ENCODE measurements at regions not wholly inside any gene's neighbourhood (a gene's known extent, or its start where the extent isn't known, plus 50 kb on each side); places are given as distances from the start of the nearest gene placed in this dataset.

DNA sequence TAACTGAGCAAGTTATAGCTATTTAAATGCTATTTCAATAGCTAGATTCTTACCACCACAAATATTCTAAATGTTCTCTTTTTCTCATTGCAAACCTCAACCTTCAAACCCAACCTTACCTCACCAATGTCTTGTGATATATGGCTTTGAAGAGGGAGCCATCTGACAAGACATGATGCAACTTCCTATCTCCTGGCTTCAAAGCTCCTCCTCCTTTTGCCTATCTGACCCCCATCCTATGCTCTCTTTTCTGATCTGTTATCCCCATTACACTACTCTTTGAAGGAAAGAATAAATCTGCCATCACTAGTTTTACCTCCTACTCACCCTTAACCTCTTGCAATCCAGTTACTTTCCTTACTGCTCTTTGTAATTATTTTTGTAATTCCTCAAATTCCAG, 235.6 kb upstream of the ZSWIM2 start:
- TF ChIP-seq, protein P1, sequence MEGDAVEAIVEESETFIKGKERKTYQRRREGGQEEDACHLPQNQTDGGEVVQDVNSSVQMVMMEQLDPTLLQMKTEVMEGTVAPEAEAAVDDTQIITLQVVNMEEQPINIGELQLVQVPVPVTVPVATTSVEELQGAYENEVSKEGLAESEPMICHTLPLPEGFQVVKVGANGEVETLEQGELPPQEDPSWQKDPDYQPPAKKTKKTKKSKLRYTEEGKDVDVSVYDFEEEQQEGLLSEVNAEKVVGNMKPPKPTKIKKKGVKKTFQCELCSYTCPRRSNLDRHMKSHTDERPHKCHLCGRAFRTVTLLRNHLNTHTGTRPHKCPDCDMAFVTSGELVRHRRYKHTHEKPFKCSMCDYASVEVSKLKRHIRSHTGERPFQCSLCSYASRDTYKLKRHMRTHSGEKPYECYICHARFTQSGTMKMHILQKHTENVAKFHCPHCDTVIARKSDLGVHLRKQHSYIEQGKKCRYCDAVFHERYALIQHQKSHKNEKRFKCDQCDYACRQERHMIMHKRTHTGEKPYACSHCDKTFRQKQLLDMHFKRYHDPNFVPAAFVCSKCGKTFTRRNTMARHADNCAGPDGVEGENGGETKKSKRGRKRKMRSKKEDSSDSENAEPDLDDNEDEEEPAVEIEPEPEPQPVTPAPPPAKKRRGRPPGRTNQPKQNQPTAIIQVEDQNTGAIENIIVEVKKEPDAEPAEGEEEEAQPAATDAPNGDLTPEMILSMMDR (IDR thresholded peaks at IDR 0.05): no peak
- no peak for TF ChIP-seq EZH2 (IDR thresholded peaks at IDR 0.05)

Data from neural progenitor cell (in vitro differentiated cells).